ENCODE measurements at regions not wholly inside any gene's neighbourhood (a gene's known extent, or its start where the extent isn't known, plus 50 kb on each side); places are given as distances from the start of the nearest gene placed in this dataset.

- H3K4me3 ChIP-seq (ENCODE audit: low read depth, low read length): no peak overlapping the region
- TF ChIP-seq CTCF (IDR thresholded peaks at IDR 0.05; ENCODE audit: borderline replicate concordance, insufficient read depth, low read depth, low read length): peak; percentile 92
These were observed 52.0 kb downstream of the RPP21 start for GRCh38 chr6:30396833-30397479.

GRCh38 chr6:30397697-30398096 is 52.7 kb downstream of the RPP21 start:
- no peak overlapping the region for H3K4me3 ChIP-seq (ENCODE audit: low read depth, low read length)

GRCh38 chr6:30399390-30400058 is 54.6 kb downstream of the RPP21 start:
- H3K4me3 ChIP-seq (ENCODE audit: low read depth, low read length): no peak overlapping the region
- no peak for TF ChIP-seq CTCF (IDR thresholded peaks at IDR 0.05; ENCODE audit: borderline replicate concordance, insufficient read depth, low read depth, low read length)

More at GRCh38 chr6:30397697-30398096, 52.7 kb downstream of the RPP21 start:
- peak; percentile 8; the same call in 1 of the 2 replicates for TF ChIP-seq CTCF (IDR thresholded peaks at IDR 0.05; ENCODE audit: borderline replicate concordance, insufficient read depth, low read depth, low read length)

GRCh38 chr6:30405934-30406333 is 61.0 kb downstream of the RPP21 start:
- no peak overlapping the region for H3K4me3 ChIP-seq (ENCODE audit: low read depth, low read length)
- no peak for TF ChIP-seq CTCF (IDR thresholded peaks at IDR 0.05; ENCODE audit: borderline replicate concordance, insufficient read depth, low read depth, low read length)

- TF ChIP-seq CTCF (IDR thresholded peaks at IDR 0.05; ENCODE audit: borderline replicate concordance, insufficient read depth, low read depth, low read length): no peak
- no peak overlapping the region for H3K4me3 ChIP-seq (ENCODE audit: low read depth, low read length)
These were observed 64.2 kb downstream of the RPP21 start for GRCh38 chr6:30409184-30409583.

- H3K4me3 ChIP-seq (ENCODE audit: low read depth, low read length): no peak overlapping the region
- peak; percentile 71 for TF ChIP-seq CTCF (IDR thresholded peaks at IDR 0.05; ENCODE audit: borderline replicate concordance, insufficient read depth, low read depth, low read length)
These were observed 66.7 kb downstream of the RPP21 start for GRCh38 chr6:30411515-30412207.
